GM21529 (cell line): ENCODE measurements at regions not wholly inside any gene's neighbourhood (a gene's known extent, or its start where the extent isn't known, plus 50 kb on each side); places are given as distances from the start of the nearest gene placed in this dataset.

Experiments
- ATAC-seq: cut with Tn5 transposase; IDR thresholded peaks from one replicate; pipeline ENCODE4 v1.9.1; 2021; ENCODE audit not compliant: unreplicated experiment

DNA sequence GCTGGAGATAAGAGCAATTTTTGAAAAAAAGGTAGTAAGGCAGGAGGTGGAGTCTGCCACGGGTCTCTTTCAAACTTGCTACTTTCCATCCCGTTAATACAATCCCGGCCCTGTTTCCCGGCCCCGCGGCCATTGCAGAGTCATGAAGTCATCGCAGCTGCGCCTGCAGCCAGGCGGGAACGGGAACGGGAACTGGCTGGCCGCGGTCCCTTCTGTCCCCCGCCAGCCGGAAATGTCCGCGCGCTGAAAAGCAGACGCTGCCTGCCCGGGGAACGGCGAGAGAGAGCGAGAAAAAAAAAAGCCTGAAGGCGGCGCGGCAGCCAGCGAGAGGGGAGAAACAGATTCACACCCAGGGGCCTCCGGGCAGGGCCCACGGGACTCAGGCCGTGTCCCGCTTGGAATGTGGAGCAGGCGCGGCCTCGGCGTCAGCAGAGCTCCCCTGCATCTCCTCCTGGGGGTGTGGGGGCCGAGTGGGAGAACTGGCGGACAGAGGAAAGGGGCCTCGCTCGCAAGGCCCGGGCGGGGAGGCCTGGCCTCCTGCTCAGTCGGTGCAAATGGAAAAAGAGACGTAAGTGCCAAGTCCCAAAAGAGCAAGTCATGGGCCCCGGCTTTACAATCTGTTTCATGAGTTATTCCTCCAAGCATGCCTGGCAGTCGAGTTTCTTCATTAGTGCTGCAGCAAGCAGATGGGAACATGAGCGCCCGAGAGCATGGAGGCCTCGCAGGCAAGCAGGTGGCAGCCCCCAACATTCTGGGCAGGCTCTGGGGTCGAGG is 201.2 kb upstream of the GAS1 start:
- no peak for ATAC-seq

DNA sequence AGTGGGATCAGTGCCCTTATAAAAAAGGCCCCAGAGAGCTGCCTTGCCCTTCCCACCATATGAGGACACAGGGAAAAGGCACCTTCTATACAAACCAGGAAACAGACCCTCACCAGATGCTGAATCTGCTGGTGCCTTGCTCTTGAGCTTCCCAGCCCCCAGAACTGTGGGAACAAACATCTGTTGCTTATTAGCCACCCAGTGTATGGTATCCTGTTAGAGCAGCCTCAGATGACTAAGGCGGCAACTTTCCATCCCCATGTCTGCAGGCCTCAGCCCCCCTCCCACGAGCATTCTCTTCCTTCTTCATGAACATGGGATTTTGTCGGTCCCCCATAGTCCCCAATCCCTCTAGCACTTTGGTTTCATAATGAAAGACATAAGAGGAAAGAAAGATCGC is 202.5 kb upstream of the GAS1 start:
- no peak for ATAC-seq

DNA sequence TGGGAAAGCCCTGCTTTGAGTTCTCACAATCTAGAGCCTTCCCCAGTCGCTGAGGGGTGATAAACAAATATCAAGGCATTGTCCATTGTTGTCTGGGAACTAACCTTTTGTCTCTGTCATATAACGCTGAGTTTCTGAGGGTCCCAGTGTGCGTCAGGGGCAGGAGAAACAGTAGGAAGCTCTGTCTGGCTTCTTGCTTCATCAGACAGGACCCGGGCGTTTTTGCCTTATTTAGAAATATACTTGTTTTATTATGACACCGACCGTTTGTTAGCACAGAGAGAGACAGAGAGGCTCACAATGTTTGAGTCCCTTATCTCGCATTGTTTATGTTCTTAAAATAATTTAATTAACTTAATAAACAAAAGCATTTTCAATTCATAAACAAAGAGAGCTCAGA is 204.9 kb upstream of the GAS1 start:
- no peak for ATAC-seq

DNA sequence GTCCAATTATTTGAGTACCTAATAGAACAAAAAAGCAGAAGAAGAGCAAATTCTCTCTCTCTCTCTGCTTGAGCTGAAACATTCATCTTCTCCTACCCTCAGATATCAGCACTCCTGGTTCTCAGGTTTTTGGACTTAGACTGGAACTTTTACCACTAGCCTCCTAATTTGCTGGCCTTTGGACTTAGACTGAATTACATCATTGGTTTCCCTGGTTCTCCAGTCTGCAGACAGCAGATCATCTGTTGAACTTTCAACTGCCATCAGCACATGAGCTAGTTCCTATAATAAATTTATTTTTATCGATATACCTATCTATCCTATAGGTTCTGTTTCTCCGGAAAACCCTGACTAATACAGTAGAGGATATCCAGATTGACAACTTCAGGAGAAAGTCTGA is 208.9 kb upstream of the GAS1 start:
- no peak for ATAC-seq

DNA sequence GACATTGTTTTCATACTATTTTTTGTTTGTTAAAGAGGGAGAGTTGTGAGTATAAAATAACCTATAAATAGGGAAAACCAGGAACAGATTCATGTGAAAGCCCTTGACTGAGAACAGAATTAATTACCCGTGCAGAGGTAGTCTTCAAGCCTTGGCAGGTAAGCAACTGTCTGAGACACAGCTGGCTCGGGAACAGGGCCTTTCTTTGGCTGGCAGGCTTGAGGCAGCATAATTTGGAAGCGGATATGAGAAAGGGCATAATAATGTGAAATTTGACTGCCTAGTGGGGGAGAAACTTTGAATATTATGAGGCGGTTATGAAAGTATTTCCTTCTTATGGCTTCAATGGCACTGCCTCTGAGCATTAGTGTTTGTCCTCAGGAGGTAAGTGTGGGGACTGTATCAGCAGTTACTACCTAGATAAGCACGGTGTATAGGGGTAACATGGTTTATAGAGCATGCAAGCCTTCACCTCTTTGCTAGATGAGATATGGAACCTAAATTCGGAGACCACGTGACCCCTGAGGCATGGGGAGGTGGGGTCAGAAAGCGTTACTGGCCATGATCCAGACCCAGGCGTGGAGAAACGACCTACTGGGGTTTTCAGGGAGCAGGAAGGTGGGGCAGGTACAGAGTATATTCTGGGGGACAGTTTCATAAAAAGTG is 210.2 kb upstream of the GAS1 start:
- no peak for ATAC-seq

- no peak for ATAC-seq
Observed at GRCh38 chr9:87158765-87159164, 211.5 kb upstream of the GAS1 start.

GRCh38 chr9:87160148-87161102 is 213.1 kb upstream of the GAS1 start:
- no peak for ATAC-seq

DNA sequence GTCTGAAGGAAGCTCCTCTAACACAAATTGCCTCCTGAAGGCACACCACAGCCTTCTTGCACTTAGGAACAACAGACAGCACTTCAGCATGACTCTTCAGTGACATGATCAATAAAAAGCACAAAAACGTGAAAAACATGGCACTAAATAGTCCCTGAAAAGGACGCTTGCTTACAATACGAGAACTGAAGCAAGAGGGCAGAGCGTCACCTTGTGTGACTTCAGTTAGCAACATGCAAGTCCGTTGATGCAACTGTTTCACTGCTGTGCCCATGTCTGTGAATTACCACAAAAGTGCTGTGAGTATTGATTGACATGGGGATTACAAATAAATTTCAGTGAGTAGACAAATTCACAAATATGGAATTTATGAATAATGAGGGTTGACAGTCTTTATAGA is 219.9 kb upstream of the GAS1 start:
- ATAC-seq, result no peak

- no peak for ATAC-seq
Observed at GRCh38 chr9:87167582-87167981, 220.3 kb upstream of the GAS1 start.

- no peak for ATAC-seq
Observed at GRCh38 chr9:87178302-87178701, 231.0 kb upstream of the GAS1 start.

GRCh38 chr9:87179553-87180340 is 232.4 kb upstream of the GAS1 start:
- ATAC-seq, result no peak

DNA sequence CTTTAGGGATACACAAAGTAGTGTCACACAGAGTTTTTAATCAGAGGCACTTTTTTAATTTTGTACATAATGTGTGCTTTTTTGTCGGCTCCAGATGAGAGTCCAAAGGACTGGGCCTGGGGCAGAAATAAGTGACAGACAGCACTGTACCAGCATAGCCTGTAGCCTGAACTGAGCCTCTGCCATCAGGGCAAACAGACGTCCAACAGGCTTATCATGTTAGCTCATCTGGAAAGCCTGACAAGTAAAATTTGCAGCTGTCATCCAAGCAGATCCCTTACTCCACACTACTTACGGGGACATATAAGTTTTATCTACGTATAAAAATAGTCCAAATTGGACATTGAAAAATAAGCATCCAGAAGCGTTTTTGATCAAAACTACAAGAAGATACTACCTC is 233.1 kb upstream of the GAS1 start:
- ATAC-seq, result no peak

- no peak for ATAC-seq
Observed at GRCh38 chr9:87180841-87181240, 233.5 kb upstream of the GAS1 start.

- no peak for ATAC-seq
Observed at GRCh38 chr9:87181670-87182069, 234.4 kb upstream of the GAS1 start.

GRCh38 chr9:87184956-87185642 is 237.8 kb upstream of the GAS1 start:
- ATAC-seq, result no peak

DNA sequence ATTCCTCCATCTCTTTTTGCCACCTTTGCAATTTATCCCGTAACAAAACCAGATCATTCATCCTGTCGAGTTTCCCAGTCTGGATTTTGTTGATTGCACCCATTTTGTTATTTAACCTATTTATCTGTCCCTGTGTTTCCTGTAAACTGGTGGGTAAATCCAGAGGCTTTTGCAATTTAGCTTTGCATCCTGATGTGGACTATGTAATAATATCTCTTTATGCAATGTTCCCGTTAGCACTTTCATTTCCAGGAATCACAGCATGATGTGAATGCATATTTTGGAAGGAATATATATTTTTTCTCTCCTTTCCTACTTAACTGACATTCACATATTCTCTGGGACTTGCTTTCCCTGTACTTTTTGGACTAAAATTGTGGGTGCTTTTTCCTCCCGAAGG is 240.3 kb upstream of the GAS1 start:
- ATAC-seq, result no peak

GRCh38 chr9:87189006-87189405 is 241.7 kb upstream of the GAS1 start:
- no peak for ATAC-seq

- no peak for ATAC-seq
Observed at GRCh38 chr9:87193151-87193550, 245.8 kb upstream of the GAS1 start.

- no peak for ATAC-seq
Observed at GRCh38 chr9:87193925-87194868, 246.9 kb upstream of the GAS1 start.
